Nephron progenitor cell (in vitro differentiated cells): ENCODE measurements at regions not wholly inside any gene's neighbourhood (a gene's known extent, or its start where the extent isn't known, plus 50 kb on each side); places are given as distances from the start of the nearest gene placed in this dataset.

Experiments
- DNase-seq: peaks from one replicate; pipeline ENCODE4 v3.0.0; 2021
- H3K27ac Mint-ChIP-seq: 2 replicates; pipeline ENCODE4 v1.8.0; 2021; ENCODE audit warnings: mild to moderate bottlenecking, moderate library complexity, mixed read lengths
- H3K27me3 Mint-ChIP-seq: 2 replicates; pipeline ENCODE4 v1.8.0; 2021; ENCODE audit warnings: mild to moderate bottlenecking, low read depth, mixed read lengths; ENCODE audit not compliant: poor library complexity
- H3K36me3 Mint-ChIP-seq: 2 replicates; pipeline ENCODE4 v1.8.0; 2021; ENCODE audit warnings: low read depth, mixed read lengths
- H3K4me1 Mint-ChIP-seq: 2 replicates; pipeline ENCODE4 v1.8.0; 2021; ENCODE audit warnings: mixed read lengths
- H3K4me3 Mint-ChIP-seq: 2 replicates; pipeline ENCODE4 v1.8.0; 2021; ENCODE audit warnings: mild to moderate bottlenecking, moderate library complexity, mixed read lengths
- H3K9me3 Mint-ChIP-seq: 2 replicates; pipeline ENCODE4 v1.8.0; 2021; ENCODE audit warnings: mild to moderate bottlenecking, moderate library complexity, mixed read lengths
- CTCF ChIP-seq: fragments of 200-600 bp; sonication (generic); IDR thresholded peaks from 2 replicates; pipeline ENCODE4 v1.5.0; 2021; ENCODE audit warnings: antibody characterized with exemption

GRCh38 chr10:130244031-130244927, 108.1 kb downstream of the GLRX3 start:
- TF ChIP-seq CTCF = no peak
- peaks cover 8% of the 10 kb centered on the region for H3K4me1 Mint-ChIP-seq
- H3K27ac Mint-ChIP-seq = no peak overlapping the region
- peaks cover 19% of the 10 kb centered on the region for H3K27me3 Mint-ChIP-seq
- no peak overlapping the region for H3K4me3 Mint-ChIP-seq
- H3K36me3 Mint-ChIP-seq = peaks cover 9% of the 10 kb centered on the region
- no peak for DNase-seq
- H3K9me3 Mint-ChIP-seq = peaks cover 64% of the 10 kb centered on the region

- H3K4me1 Mint-ChIP-seq = peaks cover 8% of the 10 kb centered on the region
- peaks cover 9% of the 10 kb centered on the region for H3K36me3 Mint-ChIP-seq
- H3K27me3 Mint-ChIP-seq = peaks cover 19% of the 10 kb centered on the region
- DNase-seq = no peak
- no peak for TF ChIP-seq CTCF
- peaks cover 63% of the 10 kb centered on the region for H3K9me3 Mint-ChIP-seq
- H3K27ac Mint-ChIP-seq = peak overlapping the region; percentile 40
- H3K4me3 Mint-ChIP-seq = no peak overlapping the region
Observed at GRCh38 chr10:130244928-130245495, 108.8 kb downstream of the GLRX3 start.

GRCh38 chr10:130246113-130246512, 109.9 kb downstream of the GLRX3 start:
- Mint-ChIP-seq H3K27me3 (peaks cover 13% of the 10 kb centered on the region), H3K4me3 (no peak overlapping the region), H3K4me1 (peaks cover 8% of the 10 kb centered on the region), H3K36me3 (peaks cover 5% of the 10 kb centered on the region), H3K9me3 (peaks cover 55% of the 10 kb centered on the region), H3K27ac (no peak overlapping the region)
- DNase-seq = no peak
- no peak for TF ChIP-seq CTCF

GRCh38 chr10:130250127-130250526, 113.9 kb downstream of the GLRX3 start:
- Mint-ChIP-seq H3K27me3 (peaks cover 19% of the 10 kb centered on the region), H3K4me3 (no peak overlapping the region), H3K27ac (no peak overlapping the region), H3K4me1 (no peaks in the 10 kb centered on the region), H3K36me3 (no peaks in the 10 kb centered on the region), H3K9me3 (peaks cover 48% of the 10 kb centered on the region)
- no peak for DNase-seq
- no peak for TF ChIP-seq CTCF

- DNase-seq = no peak
- H3K4me1 Mint-ChIP-seq = no peaks in the 10 kb centered on the region
- H3K36me3 Mint-ChIP-seq = no peaks in the 10 kb centered on the region
- H3K9me3 Mint-ChIP-seq = peaks cover 43% of the 10 kb centered on the region
- H3K4me3 Mint-ChIP-seq = no peak overlapping the region
- peaks cover 13% of the 10 kb centered on the region for H3K27me3 Mint-ChIP-seq
- no peak overlapping the region for H3K27ac Mint-ChIP-seq
- TF ChIP-seq CTCF = no peak
Observed at GRCh38 chr10:130251766-130252165, 115.6 kb downstream of the GLRX3 start.
